HL-60 (cell line): ENCODE measurements at regions not wholly inside any gene's neighbourhood (a gene's known extent, or its start where the extent isn't known, plus 50 kb on each side); places are given as distances from the start of the nearest gene placed in this dataset.
A peak's percentile ranks its signal among the peaks of the same experiment; 100 is the strongest.

ENCODE experiments used
- DNase-seq, 2 experiments: peaks; one replicate each; pipeline ENCODE4 v3.0.0-alpha.2; 2010 to 2020; ENCODE audit warnings: low read depth in 1 of 2, low spot score in 1 of 2
- H3K27ac ChIP-seq: fragments of 250-450 bp; sonication (Bioruptor Pico); replicated peaks from 2 replicates; pipeline ENCODE4 v1.5.1; 2020; ENCODE audit warnings: mild to moderate bottlenecking, moderate library complexity
- H3K27me3 ChIP-seq: fragments of 250-450 bp; sonication (Bioruptor Pico); 2 replicates; pipeline ENCODE4 v1.5.1; 2021; ENCODE audit warnings: mild to moderate bottlenecking, moderate library complexity; ENCODE audit not compliant: insufficient read depth, poor library complexity, severe bottlenecking
- H3K4me3 ChIP-seq: replicated peaks from 2 replicates; pipeline ENCODE4 v1.5.1; 2011; ENCODE audit warnings: mild to moderate bottlenecking, control low read depth, low read length; ENCODE audit not compliant: insufficient read depth
- GABPA ChIP-seq: IDR thresholded peaks from 2 replicates; pipeline ENCODE4 v1.6.1; 2012; ENCODE audit warnings: low read depth
- POLR2AphosphoS5 ChIP-seq: IDR thresholded peaks from 2 replicates; pipeline ENCODE4 v1.6.1; 2012; ENCODE audit warnings: low read depth
- SPI1 ChIP-seq: IDR thresholded peaks from 2 replicates; pipeline ENCODE4 v1.6.1; 2012; ENCODE audit warnings: low read depth, mild to moderate bottlenecking, borderline replicate concordance
- TF ChIP-seq, protein P1 (sequence below): IDR thresholded peaks from 2 replicates; pipeline ENCODE4 v1.6.1; 2012; ENCODE audit warnings: low read depth; ENCODE audit not compliant: insufficient replicate concordance
- TF ChIP-seq, protein P2 (sequence below): IDR thresholded peaks from one replicate; pipeline ENCODE4 v1.5.1; 2011; ENCODE audit warnings: low read length, control low read depth, inconsistent platforms; ENCODE audit not compliant: insufficient read depth

DNA sequence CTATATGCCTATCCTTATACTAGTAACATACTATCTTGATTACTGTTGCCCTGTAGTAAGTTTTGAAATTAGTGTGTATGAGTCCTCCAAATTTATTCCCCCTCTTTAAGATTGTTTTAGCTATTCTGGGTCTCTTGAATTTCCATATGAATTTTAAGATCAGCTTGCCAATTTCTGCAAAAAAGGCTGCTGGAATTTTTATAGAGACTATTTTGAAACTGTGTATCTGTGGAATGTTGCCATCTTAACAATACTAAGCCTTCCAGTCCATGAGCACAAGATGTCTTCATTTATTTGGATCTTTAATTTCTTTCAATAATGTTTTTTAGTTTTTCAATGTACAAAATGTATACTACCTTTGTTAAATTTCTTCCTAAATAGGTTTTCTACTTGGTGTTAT lies 79.8 kb upstream of the ETV6 start:
- Histone ChIP-seq H3K27me3 (no peaks in the 10 kb centered on the region), H3K4me3 (no peak overlapping the region), H3K27ac (no peak overlapping the region)
- no peak for DNase-seq
- TF ChIP-seq, protein P1, sequence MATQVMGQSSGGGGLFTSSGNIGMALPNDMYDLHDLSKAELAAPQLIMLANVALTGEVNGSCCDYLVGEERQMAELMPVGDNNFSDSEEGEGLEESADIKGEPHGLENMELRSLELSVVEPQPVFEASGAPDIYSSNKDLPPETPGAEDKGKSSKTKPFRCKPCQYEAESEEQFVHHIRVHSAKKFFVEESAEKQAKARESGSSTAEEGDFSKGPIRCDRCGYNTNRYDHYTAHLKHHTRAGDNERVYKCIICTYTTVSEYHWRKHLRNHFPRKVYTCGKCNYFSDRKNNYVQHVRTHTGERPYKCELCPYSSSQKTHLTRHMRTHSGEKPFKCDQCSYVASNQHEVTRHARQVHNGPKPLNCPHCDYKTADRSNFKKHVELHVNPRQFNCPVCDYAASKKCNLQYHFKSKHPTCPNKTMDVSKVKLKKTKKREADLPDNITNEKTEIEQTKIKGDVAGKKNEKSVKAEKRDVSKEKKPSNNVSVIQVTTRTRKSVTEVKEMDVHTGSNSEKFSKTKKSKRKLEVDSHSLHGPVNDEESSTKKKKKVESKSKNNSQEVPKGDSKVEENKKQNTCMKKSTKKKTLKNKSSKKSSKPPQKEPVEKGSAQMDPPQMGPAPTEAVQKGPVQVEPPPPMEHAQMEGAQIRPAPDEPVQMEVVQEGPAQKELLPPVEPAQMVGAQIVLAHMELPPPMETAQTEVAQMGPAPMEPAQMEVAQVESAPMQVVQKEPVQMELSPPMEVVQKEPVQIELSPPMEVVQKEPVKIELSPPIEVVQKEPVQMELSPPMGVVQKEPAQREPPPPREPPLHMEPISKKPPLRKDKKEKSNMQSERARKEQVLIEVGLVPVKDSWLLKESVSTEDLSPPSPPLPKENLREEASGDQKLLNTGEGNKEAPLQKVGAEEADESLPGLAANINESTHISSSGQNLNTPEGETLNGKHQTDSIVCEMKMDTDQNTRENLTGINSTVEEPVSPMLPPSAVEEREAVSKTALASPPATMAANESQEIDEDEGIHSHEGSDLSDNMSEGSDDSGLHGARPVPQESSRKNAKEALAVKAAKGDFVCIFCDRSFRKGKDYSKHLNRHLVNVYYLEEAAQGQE = no peak
- TF ChIP-seq SPI1 (no peak), GABPA (no peak), POLR2AphosphoS5 (no peak)
- TF ChIP-seq, protein P2, sequence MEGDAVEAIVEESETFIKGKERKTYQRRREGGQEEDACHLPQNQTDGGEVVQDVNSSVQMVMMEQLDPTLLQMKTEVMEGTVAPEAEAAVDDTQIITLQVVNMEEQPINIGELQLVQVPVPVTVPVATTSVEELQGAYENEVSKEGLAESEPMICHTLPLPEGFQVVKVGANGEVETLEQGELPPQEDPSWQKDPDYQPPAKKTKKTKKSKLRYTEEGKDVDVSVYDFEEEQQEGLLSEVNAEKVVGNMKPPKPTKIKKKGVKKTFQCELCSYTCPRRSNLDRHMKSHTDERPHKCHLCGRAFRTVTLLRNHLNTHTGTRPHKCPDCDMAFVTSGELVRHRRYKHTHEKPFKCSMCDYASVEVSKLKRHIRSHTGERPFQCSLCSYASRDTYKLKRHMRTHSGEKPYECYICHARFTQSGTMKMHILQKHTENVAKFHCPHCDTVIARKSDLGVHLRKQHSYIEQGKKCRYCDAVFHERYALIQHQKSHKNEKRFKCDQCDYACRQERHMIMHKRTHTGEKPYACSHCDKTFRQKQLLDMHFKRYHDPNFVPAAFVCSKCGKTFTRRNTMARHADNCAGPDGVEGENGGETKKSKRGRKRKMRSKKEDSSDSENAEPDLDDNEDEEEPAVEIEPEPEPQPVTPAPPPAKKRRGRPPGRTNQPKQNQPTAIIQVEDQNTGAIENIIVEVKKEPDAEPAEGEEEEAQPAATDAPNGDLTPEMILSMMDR = no peak

DNA sequence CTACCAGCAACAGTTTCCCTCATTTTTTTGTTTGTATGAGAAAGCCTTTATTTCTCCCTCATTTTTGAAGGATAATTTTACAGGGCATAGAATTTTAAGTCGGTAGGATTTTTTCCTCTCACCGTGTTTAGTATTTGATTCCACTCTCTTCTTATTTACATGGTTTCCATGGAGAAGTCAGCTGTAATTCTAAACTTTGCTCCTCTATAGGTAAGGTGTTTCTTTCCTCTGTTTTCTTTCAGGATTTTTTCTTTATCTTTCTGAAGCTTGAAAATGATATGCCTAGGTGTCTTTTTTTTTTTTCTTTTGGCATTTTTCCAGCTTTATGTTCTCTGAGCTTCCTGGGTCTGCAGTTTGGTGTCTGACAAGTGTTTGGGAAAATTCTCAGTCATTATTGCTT lies 75.6 kb upstream of the ETV6 start:
- Histone ChIP-seq H3K27me3 (no peaks in the 10 kb centered on the region), H3K27ac (no peak overlapping the region), H3K4me3 (no peak overlapping the region)
- DNase-seq = no peak
- TF ChIP-seq, protein P1 = no peak
- TF ChIP-seq GABPA (no peak), POLR2AphosphoS5 (no peak)

DNA sequence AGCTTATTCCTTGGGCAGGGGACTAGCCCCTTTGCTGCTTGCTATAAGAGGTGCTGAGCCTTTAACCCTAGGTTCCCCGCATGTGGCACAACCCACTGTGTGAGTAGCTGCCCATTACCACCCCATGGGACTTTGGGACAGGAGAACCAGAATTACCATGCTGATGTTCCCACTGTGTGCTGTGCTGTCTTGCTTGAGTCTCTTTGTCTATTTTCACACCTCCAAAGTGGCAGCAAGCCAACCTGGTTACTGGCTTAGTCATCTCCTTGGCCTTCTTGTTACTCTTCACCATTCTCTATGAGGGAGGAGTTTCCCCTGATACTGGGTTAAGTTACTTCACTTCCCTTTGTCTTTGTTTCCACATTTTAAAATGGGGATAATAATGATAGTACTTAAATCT lies 73.4 kb upstream of the ETV6 start:
- TF ChIP-seq, protein P2 = no peak
- TF ChIP-seq POLR2AphosphoS5 (no peak), GABPA (no peak), SPI1 (no peak)
- TF ChIP-seq, protein P1 = no peak
- peak in 1 of 2 experiments; percentile 57 for DNase-seq
- Histone ChIP-seq H3K4me3 (no peak overlapping the region), H3K27ac (no peak overlapping the region), H3K27me3 (no peaks in the 10 kb centered on the region)

DNA sequence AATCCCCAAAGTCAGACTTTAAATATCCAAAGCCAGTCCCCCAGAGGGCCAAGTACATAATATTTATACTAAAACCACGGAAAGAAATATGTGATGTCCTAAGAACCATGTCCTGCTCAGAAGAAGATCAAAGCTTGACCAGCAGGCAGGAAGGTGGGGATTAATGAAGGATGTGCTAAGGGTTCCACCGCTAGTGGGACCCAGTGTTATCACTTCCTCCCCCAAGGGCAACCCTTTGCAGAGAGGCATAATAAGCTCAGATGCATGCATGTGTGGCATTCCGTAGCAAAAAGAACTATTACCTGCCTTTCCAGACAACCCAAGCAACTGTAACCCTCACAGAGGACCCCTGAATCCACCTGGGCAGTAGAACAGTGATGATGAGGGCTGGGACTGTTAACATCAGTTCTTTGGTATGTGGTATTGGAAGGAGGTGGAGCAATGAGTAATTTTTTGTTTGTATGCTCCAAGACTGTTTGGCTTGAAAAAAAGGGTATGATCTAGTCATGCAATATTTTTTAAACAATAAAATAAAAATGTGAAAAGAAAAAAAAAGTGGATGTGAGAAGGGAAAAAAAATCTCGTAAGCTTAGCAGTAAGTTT lies 71.7 kb upstream of the ETV6 start:
- no peak for DNase-seq
- no peak overlapping the region for H3K4me3 ChIP-seq
- H3K27ac ChIP-seq = no peak overlapping the region
- TF ChIP-seq, protein P1 = no peak
- no peaks in the 10 kb centered on the region for H3K27me3 ChIP-seq
